Trophoblast cell (in vitro differentiated cells and primary cell): ENCODE measurements at regions not wholly inside any gene's neighbourhood (a gene's known extent, or its start where the extent isn't known, plus 50 kb on each side); places are given as distances from the start of the nearest gene placed in this dataset.

Experiments used
- DNase-seq, 2 donors: peaks; one replicate each; pipeline ENCODE4 v3.0.0-alpha.2; 2016
- H2AFZ ChIP-seq: 2 replicates; pipeline ENCODE4 v1.6.1; 2013; ENCODE audit warnings: low read length, moderate library complexity, mild to moderate bottlenecking; ENCODE audit not compliant: insufficient read depth, poor library complexity
- H2AK5ac ChIP-seq: 2 replicates; pipeline ENCODE4 v1.6.1; 2013; ENCODE audit warnings: mild to moderate bottlenecking, low read length
- H2BK120ac ChIP-seq: 2 replicates; pipeline ENCODE4 v1.6.1; 2013; ENCODE audit warnings: low read length, mild to moderate bottlenecking, moderate library complexity; ENCODE audit not compliant: insufficient read depth, poor library complexity
- H2BK12ac ChIP-seq: 2 replicates; pipeline ENCODE4 v1.6.1; 2013; ENCODE audit warnings: mild to moderate bottlenecking, low read length, moderate library complexity
- H2BK5ac ChIP-seq: 2 replicates; pipeline ENCODE4 v1.6.1; 2013; ENCODE audit warnings: low read length, low read depth, moderate library complexity, mild to moderate bottlenecking; ENCODE audit not compliant: poor library complexity
- H3K14ac ChIP-seq: 2 replicates; pipeline ENCODE4 v1.6.1; 2013; ENCODE audit warnings: mild to moderate bottlenecking, low read length
- H3K18ac ChIP-seq: 2 replicates; pipeline ENCODE4 v1.6.1; 2013; ENCODE audit warnings: mild to moderate bottlenecking, low read length
- H3K23ac ChIP-seq: 2 replicates; pipeline ENCODE4 v1.6.1; 2013; ENCODE audit warnings: low read length
- H3K27ac ChIP-seq: 2 replicates; pipeline ENCODE4 v1.5.1; 2013; ENCODE audit warnings: low read depth, mild to moderate bottlenecking, inconsistent platforms, low read length, moderate library complexity
- H3K27me3 ChIP-seq: 2 replicates; pipeline ENCODE4 v1.6.1; 2013; ENCODE audit warnings: inconsistent platforms, mild to moderate bottlenecking, low read length, moderate library complexity; ENCODE audit not compliant: insufficient read depth
- H3K36me3 ChIP-seq, 2 experiments: 1 replicate in 1 of 2; 2 replicates in 1 of 2; pipeline ENCODE4 v1.6.1; 2013; ENCODE audit warnings: low read length in 2 of 2, mild to moderate bottlenecking in 2 of 2, moderate library complexity in 1 of 2; ENCODE audit not compliant: insufficient read depth in 2 of 2, control insufficient read depth in 1 of 2
- H3K4ac ChIP-seq: 2 replicates; pipeline ENCODE4 v1.6.1; 2013; ENCODE audit warnings: low read depth, mild to moderate bottlenecking, low read length, moderate library complexity
- H3K4me1 ChIP-seq, 2 experiments: 1 replicate in 1 of 2; 2 replicates in 1 of 2; pipeline ENCODE4 v1.6.1; 2013; ENCODE audit warnings: low read length in 2 of 2, mild to moderate bottlenecking in 2 of 2, moderate library complexity in 1 of 2; ENCODE audit not compliant: insufficient read depth in 2 of 2, control insufficient read depth in 1 of 2
- H3K4me2 ChIP-seq: 2 replicates; pipeline ENCODE4 v1.6.1; 2013; ENCODE audit warnings: inconsistent platforms, mild to moderate bottlenecking, low read length, moderate library complexity
- H3K4me3 ChIP-seq: 2 replicates; pipeline ENCODE4 v1.5.1; 2013; ENCODE audit warnings: mild to moderate bottlenecking, low read depth, low read length, inconsistent platforms
- H3K79me1 ChIP-seq: one replicate; pipeline ENCODE4 v1.6.1; 2013; ENCODE audit warnings: low read length
- H3K79me2 ChIP-seq: 2 replicates; pipeline ENCODE4 v1.6.1; 2013; ENCODE audit warnings: low read length, mild to moderate bottlenecking; ENCODE audit not compliant: control insufficient read depth, insufficient read depth, poor library complexity
- H3K9ac ChIP-seq: 2 replicates; pipeline ENCODE4 v1.6.1; 2013; ENCODE audit warnings: mild to moderate bottlenecking, low read length
- H3K9me3 ChIP-seq: 2 replicates; pipeline ENCODE4 v1.6.1; 2013; ENCODE audit warnings: low read depth, mild to moderate bottlenecking, control low read depth, inconsistent platforms, low read length; ENCODE audit not compliant: insufficient read depth
- H4K12ac ChIP-seq: 2 replicates; pipeline ENCODE4 v1.6.1; 2013; ENCODE audit warnings: low read depth, mild to moderate bottlenecking, low read length, moderate library complexity
- H4K8ac ChIP-seq: 2 replicates; pipeline ENCODE4 v1.6.1; 2013; ENCODE audit warnings: low read depth, mild to moderate bottlenecking, low read length, moderate library complexity
- H4K91ac ChIP-seq: one replicate; pipeline ENCODE4 v1.6.1; 2013; ENCODE audit warnings: low read depth, mild to moderate bottlenecking, low read length, moderate library complexity
- WGBS: extraction: QIAGEN DNeasy Blood & Tissue Kit; methylation state at CpG from one replicate; pipeline ENCODE4 v1.1.7; 2013; ENCODE audit warnings: missing lambda C conversion rate; ENCODE audit not compliant: insufficient read length, insufficient coverage; ENCODE audit errors: extremely low coverage; 5-methylcytosine and 5-hydroxymethylcytosine counted together

DNA sequence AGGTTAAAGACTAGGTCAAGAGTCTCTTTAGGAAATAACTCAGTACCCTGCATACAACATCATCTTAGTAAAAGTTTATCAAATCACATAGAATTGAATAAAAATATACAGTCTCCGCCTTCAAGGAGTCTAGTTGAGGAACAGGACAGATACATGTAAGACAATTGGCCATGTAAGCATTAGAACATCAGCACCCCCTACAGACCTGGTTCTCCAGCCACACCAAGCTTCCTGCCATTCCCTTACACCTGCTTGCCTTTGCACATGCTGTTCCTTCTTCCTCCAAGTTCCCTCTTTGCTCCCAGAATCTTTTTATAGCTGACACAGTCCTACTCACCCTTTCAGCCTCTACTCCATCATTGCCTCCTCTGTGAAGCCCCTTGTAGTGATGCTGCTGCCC lies 187.8 kb upstream of the LRFN2 start:
- Histone ChIP-seq H3K4me2 (no peak overlapping the region), H4K91ac (no peak overlapping the region), H3K18ac (no peak overlapping the region), H3K4me1 (peaks cover 0 to 3% of the 10 kb centered on the region in 2 experiments), H2AFZ (no peak overlapping the region), H3K23ac (no peak overlapping the region), H3K79me2 (no peaks in the 10 kb centered on the region), H3K14ac (no peak overlapping the region), H3K79me1 (no peaks in the 10 kb centered on the region), H2BK12ac (no peak overlapping the region), H3K4me3 (no peak overlapping the region), H3K36me3 (no peaks in the 10 kb centered on the region), H3K27ac (no peak overlapping the region), H4K12ac (no peak overlapping the region), H2BK5ac (no peak overlapping the region), H3K27me3 (no peaks in the 10 kb centered on the region), H2BK120ac (no peak overlapping the region), H3K9me3 (peaks cover 3% of the 10 kb centered on the region), H3K4ac (no peak overlapping the region), H2AK5ac (no peak overlapping the region), H4K8ac (no peak overlapping the region), H3K9ac (no peak overlapping the region)
- WGBS: no CpG with 5 or more reads among the region's 1 CpG
- no peak for DNase-seq

DNA sequence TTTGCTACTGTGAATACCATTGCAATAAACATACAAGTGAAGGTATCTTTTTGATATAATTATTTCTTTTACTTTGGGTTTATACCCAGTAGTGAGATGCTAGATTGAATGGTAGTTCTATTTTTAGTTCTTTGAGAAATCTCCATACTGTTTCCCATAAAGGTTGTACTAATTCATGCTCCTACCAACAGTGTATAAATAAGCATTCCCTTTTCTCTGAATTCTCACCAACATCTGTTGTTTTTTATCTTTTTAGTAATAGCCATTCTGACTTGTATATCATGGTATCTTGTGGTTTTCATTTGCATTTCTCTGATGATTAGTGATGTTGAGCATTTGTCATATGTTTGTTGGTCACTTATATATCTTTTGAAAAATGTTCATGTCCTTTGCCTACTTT lies 183.6 kb upstream of the LRFN2 start:
- no peaks in the 10 kb centered on the region for H3K79me1 ChIP-seq
- H3K36me3 ChIP-seq: no peaks in the 10 kb centered on the region

DNA sequence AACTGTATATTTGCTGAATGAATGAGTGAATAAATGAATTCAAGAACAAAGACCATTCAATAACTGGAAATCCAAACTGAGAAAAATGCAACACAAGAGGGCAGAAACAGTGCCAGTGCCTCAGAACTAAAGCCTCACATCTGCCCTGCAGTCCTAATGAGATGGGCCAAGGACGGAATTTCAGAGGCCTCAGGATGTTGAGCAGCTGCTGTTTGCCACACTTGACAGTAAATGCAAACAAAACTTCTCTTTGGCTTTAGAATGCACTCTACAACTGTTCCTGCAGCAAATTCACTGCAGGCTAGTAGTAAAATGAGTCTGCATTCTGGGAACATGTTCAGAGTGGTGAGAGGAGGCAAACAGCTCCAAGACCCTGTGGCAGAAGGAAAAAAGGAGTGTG lies 177.6 kb upstream of the LRFN2 start:
- H3K4me3 ChIP-seq: no peak overlapping the region
- no CpG with 5 or more reads among the region's 1 CpG for WGBS
- H2BK12ac ChIP-seq: no peak overlapping the region
- no peak overlapping the region for H3K27ac ChIP-seq
- no peak overlapping the region for H3K4me2 ChIP-seq
- no peak overlapping the region for H2AFZ ChIP-seq
- H3K79me2 ChIP-seq: no peaks in the 10 kb centered on the region
- H3K23ac ChIP-seq: no peak overlapping the region
- no peak overlapping the region for H3K4ac ChIP-seq
- H3K14ac ChIP-seq: no peak overlapping the region
- no peak overlapping the region for H3K18ac ChIP-seq
- H4K8ac ChIP-seq: no peak overlapping the region
- H2BK120ac ChIP-seq: no peak overlapping the region
- H3K9ac ChIP-seq: no peak overlapping the region
- no peaks in the 10 kb centered on the region for H3K27me3 ChIP-seq
- no peaks in the 10 kb centered on the region for H3K9me3 ChIP-seq
- DNase-seq: no peak
- no peak overlapping the region for H2BK5ac ChIP-seq
- no peak overlapping the region for H4K91ac ChIP-seq
- H4K12ac ChIP-seq: no peak overlapping the region
- no peaks in the 10 kb centered on the region for H3K79me1 ChIP-seq
- H2AK5ac ChIP-seq: no peak overlapping the region
- no peaks in the 10 kb centered on the region for H3K36me3 ChIP-seq
- no peaks in the 10 kb centered on the region for H3K4me1 ChIP-seq

More for the DNA sequence above, 183.6 kb upstream of the LRFN2 start:
- H2AFZ ChIP-seq: no peak overlapping the region
- no peak overlapping the region for H2BK5ac ChIP-seq
- H4K91ac ChIP-seq: no peak overlapping the region
- H3K4me1 ChIP-seq: no peaks in the 10 kb centered on the region
- DNase-seq: no peak
- no peak overlapping the region for H2BK12ac ChIP-seq
- H3K9ac ChIP-seq: no peak overlapping the region
- no peak overlapping the region for H3K23ac ChIP-seq
- H3K27me3 ChIP-seq: no peaks in the 10 kb centered on the region
- peaks cover 1% of the 10 kb centered on the region for H3K9me3 ChIP-seq
- no peak overlapping the region for H3K27ac ChIP-seq
- no peak overlapping the region for H4K12ac ChIP-seq
- H2AK5ac ChIP-seq: no peak overlapping the region
- no peak overlapping the region for H2BK120ac ChIP-seq
- H3K4me3 ChIP-seq: no peak overlapping the region
- H3K4ac ChIP-seq: no peak overlapping the region
- H3K79me2 ChIP-seq: no peaks in the 10 kb centered on the region
- H3K14ac ChIP-seq: no peak overlapping the region
- no peak overlapping the region for H3K4me2 ChIP-seq
- H3K18ac ChIP-seq: no peak overlapping the region
- H4K8ac ChIP-seq: no peak overlapping the region

DNA sequence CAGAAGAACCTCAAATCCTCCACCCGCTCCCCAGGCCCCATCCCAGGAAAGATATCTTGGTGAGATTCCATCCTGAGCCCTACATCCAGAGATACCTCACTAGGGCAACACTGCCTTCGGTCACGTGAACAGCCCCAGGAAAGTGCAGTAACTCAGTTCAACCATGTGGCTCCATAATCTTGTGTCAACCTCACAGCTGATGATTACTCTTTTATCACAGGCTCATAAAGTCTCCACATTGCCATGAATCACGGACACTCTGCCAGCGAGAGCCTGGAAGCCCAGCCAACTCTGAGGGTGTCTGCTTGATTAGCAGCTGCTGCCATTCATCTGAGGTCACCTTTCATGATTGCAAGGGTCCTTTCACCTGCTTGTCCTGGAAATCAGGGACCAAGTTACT lies 175.8 kb upstream of the LRFN2 start:
- Histone ChIP-seq H3K23ac (no peak overlapping the region), H3K18ac (no peak overlapping the region), H2AK5ac (no peak overlapping the region), H3K14ac (no peak overlapping the region), H3K4ac (no peak overlapping the region), H4K12ac (no peak overlapping the region), H3K4me2 (no peak overlapping the region), H2AFZ (no peak overlapping the region), H2BK12ac (no peak overlapping the region), H3K9me3 (no peaks in the 10 kb centered on the region), H3K27ac (no peak overlapping the region), H3K79me1 (no peaks in the 10 kb centered on the region), H3K4me3 (no peak overlapping the region), H2BK120ac (no peak overlapping the region), H3K27me3 (no peaks in the 10 kb centered on the region), H4K91ac (no peak overlapping the region), H2BK5ac (no peak overlapping the region), H3K4me1 (no peaks in the 10 kb centered on the region), H3K79me2 (no peaks in the 10 kb centered on the region), H3K36me3 (no peaks in the 10 kb centered on the region), H3K9ac (no peak overlapping the region), H4K8ac (no peak overlapping the region)
- WGBS: no CpG with 5 or more reads among the region's 5 CpGs
- DNase-seq: no peak
